Mesothelial cell of epicardium (in vitro differentiated cells): ENCODE measurements at regions not wholly inside any gene's neighbourhood (a gene's known extent, or its start where the extent isn't known, plus 50 kb on each side); places are given as distances from the start of the nearest gene placed in this dataset.

Source experiments
- DNase-seq, 2 experiments: peaks; one replicate each; pipeline ENCODE4 v3.0.0; 2021; ENCODE audit warnings: low spot score in 2 of 2; ENCODE audit not compliant: unreplicated experiment in 2 of 2
- H3K27ac Mint-ChIP-seq: 2 replicates; pipeline ENCODE4 v1.8.0; 2021; ENCODE audit warnings: mixed read lengths
- H3K27me3 Mint-ChIP-seq: 2 replicates; pipeline ENCODE4 v1.8.0; 2021; ENCODE audit warnings: low read depth, mixed read lengths
- H3K36me3 Mint-ChIP-seq: 2 replicates; pipeline ENCODE4 v1.8.0; 2021; ENCODE audit warnings: mixed read lengths
- H3K4me1 Mint-ChIP-seq: 2 replicates; pipeline ENCODE4 v1.8.0; 2021; ENCODE audit warnings: mixed read lengths
- H3K4me3 Mint-ChIP-seq: 2 replicates; pipeline ENCODE4 v1.8.0; 2021; ENCODE audit warnings: mild to moderate bottlenecking, moderate library complexity, mixed read lengths
- H3K9me3 Mint-ChIP-seq: 2 replicates; pipeline ENCODE4 v1.8.0; 2021; ENCODE audit warnings: mixed read lengths
- CTCF ChIP-seq: fragments of 200-600 bp; sonication (generic); IDR thresholded peaks from one replicate; pipeline ENCODE4 v1.5.0; 2021; ENCODE audit warnings: antibody characterized with exemption; ENCODE audit not compliant: unreplicated experiment

DNA sequence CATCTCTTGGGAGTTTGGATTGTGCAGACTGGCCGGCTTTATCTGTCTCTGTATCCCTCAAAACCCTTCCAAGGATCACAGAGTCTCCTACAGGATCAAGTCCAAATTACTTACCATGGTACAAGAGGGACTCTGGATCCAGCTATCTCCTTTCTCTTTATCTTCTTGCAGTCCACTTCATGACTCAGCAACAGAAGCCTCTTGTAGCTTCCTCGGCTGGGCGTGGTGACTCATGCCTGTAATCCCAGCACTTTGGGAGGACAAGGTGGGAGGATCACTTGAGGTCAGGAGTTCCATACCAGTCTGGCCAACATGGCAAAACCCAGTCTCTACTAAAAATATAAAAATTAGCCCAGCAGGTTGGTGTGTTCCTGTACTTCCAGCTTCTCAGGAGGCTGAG, 189.7 kb downstream of the BCAT1 start:
- Mint-ChIP-seq H3K4me3 (no peak overlapping the region), H3K4me1 (peaks cover 15% of the 10 kb centered on the region), H3K9me3 (no peaks in the 10 kb centered on the region), H3K27ac (no peak overlapping the region), H3K27me3 (no peaks in the 10 kb centered on the region), H3K36me3 (no peaks in the 10 kb centered on the region)
- TF ChIP-seq CTCF = no peak
- DNase-seq = no peak

- Mint-ChIP-seq H3K4me1 (peaks cover 16% of the 10 kb centered on the region), H3K9me3 (no peaks in the 10 kb centered on the region), H3K27me3 (no peaks in the 10 kb centered on the region), H3K27ac (no peak overlapping the region), H3K4me3 (no peak overlapping the region), H3K36me3 (no peaks in the 10 kb centered on the region)
- no peak for DNase-seq
- no peak for TF ChIP-seq CTCF
Measured at GRCh38 chr12:24756479-24757024, 192.3 kb downstream of the BCAT1 start.

- no peak overlapping the region for H3K4me3 Mint-ChIP-seq
- no peaks in the 10 kb centered on the region for H3K9me3 Mint-ChIP-seq
- peaks cover 12% of the 10 kb centered on the region for H3K4me1 Mint-ChIP-seq
Measured at GRCh38 chr12:24754690-24755638, 193.9 kb downstream of the BCAT1 start.

DNA sequence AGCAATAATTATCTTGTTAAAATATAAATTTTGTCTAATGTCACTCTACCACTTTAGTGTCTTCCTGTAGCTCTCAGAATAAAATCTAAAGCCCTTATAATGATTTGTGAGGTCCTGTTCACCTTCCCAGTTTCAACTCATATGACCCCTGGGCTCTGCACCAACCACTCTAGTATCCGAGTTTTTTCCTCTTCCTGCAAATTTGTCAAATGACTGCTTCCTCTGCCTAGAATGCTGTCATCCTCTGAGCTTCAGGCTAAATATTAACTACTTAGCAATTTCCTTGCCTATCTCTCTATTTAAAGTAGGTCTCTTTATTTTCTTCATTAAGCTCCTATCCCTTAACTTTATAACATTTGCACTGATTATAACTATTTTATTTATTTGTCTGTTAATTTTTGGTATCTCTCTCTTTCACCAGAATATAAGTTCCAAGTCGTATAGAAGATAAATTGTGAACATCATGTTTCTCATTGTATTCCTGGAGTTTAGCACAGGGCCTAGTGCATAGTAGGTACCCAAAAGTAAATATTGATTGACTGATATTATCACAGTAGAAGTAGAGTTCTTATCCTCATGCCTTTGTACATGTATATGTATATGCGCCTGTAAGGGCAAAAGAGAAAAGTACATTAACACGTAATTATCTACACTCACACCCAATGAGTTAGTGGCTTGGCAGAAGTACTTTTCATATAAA, 196.0 kb downstream of the BCAT1 start:
- peaks cover 18% of the 10 kb centered on the region for H3K4me1 Mint-ChIP-seq
- H3K27me3 Mint-ChIP-seq = no peaks in the 10 kb centered on the region
- DNase-seq = no peak
- no peak overlapping the region for H3K4me3 Mint-ChIP-seq
- no peak overlapping the region for H3K27ac Mint-ChIP-seq
- no peaks in the 10 kb centered on the region for H3K9me3 Mint-ChIP-seq
- H3K36me3 Mint-ChIP-seq = no peaks in the 10 kb centered on the region
- TF ChIP-seq CTCF = no peak

More at GRCh38 chr12:24754690-24755638, 193.9 kb downstream of the BCAT1 start:
- H3K27ac Mint-ChIP-seq = peak overlapping the region; percentile 68
- DNase-seq = no peak
- H3K27me3 Mint-ChIP-seq = no peaks in the 10 kb centered on the region
- no peaks in the 10 kb centered on the region for H3K36me3 Mint-ChIP-seq
- no peak for TF ChIP-seq CTCF

DNA sequence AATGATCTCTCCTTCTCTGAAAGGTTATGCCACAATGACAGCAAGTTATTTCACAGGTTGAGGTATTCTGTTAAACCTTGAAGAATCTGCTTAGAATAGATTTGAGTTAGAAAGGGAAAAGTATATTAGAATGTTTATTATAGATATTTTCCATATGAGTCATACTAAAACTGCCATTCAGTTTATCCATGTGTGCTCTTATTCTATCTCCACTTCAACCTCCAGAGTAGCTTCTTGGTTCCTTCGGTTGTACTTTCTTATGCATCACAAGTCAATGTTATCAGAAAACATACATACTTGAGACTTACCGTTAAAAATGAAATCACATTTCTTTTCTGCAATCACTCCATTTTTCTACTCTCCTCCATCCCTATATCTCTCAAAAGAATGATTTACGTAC, 197.7 kb downstream of the BCAT1 start:
- Mint-ChIP-seq H3K4me1 (peaks cover 33% of the 10 kb centered on the region), H3K27me3 (no peaks in the 10 kb centered on the region), H3K4me3 (no peak overlapping the region), H3K27ac (peak overlapping the region; percentile 4), H3K9me3 (no peaks in the 10 kb centered on the region), H3K36me3 (no peaks in the 10 kb centered on the region)
- no peak for DNase-seq
- no peak for TF ChIP-seq CTCF
